ENCODE measurements at regions not wholly inside any gene's neighbourhood (a gene's known extent, or its start where the extent isn't known, plus 50 kb on each side); places are given as distances from the start of the nearest gene placed in this dataset.
"Not testable (repeated sequence)": the region's sequence is repeated elsewhere in the genome, so short reads cannot be mapped to it uniquely, and the experiment has no call there.

GRCh38 chr13:39803156-39803555 is 147.7 kb downstream of the COG6 start:
- no peak for DNase-seq (ENCODE audit: low read depth)

GRCh38 chr13:39803851-39804250 is 148.4 kb downstream of the COG6 start:
- no peak for DNase-seq (ENCODE audit: low read depth)

- no peak for DNase-seq (ENCODE audit: low read depth)
Measured at GRCh38 chr13:39804332-39805210, 149.1 kb downstream of the COG6 start.

GRCh38 chr13:39809466-39809865 is 154.0 kb downstream of the COG6 start:
- no peak for DNase-seq (ENCODE audit: low read depth)

DNA sequence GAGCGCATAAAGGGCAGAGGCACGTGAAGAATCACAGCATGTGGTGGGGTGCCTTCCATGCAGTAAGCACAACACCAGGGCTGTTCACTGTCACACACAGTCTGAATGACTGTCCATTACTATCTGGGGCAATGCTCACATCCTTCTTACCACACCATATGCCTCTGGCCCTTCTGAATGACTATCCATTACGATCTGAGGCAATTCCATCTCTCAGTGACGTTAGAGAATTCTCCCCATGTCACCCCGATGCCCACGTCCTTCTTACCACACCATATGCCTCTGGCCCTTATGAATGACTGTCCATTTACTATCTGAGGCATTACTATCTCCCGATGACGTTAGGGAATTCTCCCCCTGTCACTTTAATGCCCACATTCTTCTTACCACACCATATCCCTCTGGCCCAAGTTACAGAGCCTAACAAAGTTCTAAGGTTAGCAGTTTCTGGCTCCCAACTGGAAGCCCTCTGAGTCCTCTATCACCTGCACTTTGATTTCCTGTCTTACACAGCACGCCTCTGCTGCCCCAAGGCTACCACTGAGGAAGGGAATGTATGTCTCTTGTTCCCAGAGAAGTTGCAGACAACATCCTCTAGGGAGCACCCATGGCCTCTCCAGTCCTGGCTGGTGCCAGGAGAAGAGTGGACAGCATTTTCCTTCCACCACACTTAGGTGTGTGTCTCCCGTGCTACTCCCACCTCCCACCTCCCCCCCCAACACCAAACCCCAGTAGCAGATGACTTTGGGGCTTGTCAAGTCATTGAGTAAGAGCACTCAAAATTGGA is 154.8 kb downstream of the COG6 start:
- no peak for DNase-seq (ENCODE audit: low read depth)

DNA sequence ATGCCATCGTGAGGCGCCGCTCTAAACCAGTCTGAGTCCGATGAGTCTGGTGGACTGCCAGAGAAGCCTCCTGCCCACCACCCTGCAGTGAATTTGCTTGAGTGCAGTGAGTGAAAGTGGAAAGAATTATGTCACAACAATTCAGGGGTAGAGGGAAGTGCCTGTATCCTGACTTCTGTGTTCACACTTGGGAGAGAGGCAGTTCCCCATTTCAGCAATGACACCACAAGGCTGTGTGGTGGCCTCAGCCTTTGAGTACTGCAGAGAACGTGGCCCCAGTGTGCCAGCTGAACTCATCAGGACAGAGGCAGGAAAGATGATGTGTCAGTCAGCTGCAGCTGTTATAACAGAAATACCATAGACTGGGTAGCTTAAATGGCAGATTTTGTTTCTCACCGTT is 155.6 kb downstream of the COG6 start:
- no peak for DNase-seq (ENCODE audit: low read depth)

DNA sequence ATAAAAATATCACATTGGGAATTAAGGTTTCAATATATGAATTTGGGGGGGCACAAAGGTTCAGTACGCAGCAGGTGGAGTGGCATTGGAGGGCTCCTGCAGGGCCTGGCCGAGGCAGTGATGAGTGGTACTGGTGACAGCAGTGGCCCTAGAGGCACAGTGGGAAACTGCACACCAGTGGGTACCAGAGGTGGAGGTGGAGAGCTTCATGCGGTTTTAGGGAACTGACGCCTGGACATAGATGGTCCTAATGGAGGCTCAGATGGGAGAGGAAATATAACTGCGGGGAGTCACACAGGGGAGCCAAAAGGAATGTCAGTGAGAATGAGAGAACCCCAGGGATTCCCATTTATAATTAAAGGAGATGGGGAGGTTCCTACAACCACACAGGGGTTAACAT is 156.2 kb downstream of the COG6 start:
- DNase-seq (ENCODE audit: low read depth), result no peak

GRCh38 chr13:39815345-39816111 is 160.1 kb downstream of the COG6 start:
- DNase-seq (ENCODE audit: low read depth), result no peak

DNA sequence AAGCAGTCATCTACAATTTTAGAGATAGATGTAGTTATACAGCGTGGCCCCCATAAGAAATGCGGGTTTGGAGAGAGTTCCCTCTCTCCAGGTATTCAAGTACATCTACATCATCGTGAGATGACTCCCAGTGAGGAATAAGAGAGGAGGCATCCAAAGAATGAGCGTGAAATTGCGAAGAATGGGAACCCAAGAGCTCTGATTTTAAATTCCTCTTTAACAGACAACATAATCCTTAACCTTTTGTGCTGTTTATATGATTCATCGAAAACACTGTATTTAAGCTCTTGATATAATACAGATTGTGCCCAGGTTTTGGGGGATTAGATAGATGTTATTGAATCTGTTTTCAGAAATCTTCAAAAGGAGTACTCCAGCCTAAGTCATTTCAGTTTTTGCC is 161.5 kb downstream of the COG6 start:
- DNase-seq (ENCODE audit: low read depth), result no peak

- DNase-seq (ENCODE audit: low read depth), result no peak
Measured at GRCh38 chr13:39818953-39819352, 163.5 kb downstream of the COG6 start.

DNA sequence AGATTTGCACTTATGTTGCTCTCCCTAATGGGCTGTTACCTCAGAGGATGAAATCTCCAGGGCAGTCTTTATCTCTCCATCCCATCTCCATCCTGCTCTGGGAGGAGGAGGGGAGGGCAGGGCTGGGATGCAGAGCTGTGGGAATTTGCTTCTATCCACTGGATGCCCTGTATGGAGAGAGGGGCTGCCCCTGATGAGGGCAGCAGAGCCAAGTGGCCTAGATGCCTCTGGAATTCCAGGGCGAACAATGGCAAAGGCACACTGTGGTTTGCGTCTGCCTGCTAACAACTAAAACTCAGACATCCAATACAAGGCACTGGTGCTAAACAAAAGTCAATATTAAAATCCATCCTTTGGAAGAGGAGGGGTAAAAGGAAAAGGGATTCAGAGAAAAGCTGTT is 165.1 kb downstream of the COG6 start:
- DNase-seq (ENCODE audit: low read depth), result no peak

GRCh38 chr13:39821977-39822376 is 166.5 kb downstream of the COG6 start:
- DNase-seq (ENCODE audit: low read depth), result no peak

GRCh38 chr13:39822437-39822836 is 167.0 kb downstream of the COG6 start:
- no peak for DNase-seq (ENCODE audit: low read depth)

DNA sequence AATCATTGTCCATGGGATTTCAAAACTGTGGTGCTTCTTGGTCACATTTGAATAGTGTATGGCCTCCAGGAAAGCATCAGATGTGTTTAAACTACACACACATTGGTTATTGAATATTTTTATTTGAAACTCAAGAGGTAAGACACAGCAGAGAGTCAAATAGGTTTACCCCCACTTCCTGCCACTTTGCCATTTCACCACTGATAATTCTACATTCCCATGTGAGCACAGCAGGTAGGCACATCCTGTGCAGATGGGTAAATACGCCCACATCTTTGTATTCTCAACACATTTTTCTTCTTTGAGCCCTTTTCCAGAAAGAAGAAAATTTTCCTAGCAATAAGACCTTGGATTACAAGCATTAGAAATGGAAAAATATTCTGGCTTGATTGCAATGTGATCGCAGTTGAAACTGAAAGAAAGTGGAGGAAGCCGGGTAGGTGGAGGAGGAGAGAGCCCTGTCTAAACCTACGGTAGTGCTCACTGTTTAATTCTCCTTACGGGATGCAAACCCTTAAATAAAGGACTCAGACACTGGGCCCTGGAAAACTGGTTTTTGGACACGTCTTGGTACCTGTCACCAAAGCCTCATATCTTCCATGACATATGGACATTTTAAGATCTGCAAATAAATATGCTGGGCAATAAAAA is 167.7 kb downstream of the COG6 start:
- DNase-seq (ENCODE audit: low read depth), result no peak

DNA sequence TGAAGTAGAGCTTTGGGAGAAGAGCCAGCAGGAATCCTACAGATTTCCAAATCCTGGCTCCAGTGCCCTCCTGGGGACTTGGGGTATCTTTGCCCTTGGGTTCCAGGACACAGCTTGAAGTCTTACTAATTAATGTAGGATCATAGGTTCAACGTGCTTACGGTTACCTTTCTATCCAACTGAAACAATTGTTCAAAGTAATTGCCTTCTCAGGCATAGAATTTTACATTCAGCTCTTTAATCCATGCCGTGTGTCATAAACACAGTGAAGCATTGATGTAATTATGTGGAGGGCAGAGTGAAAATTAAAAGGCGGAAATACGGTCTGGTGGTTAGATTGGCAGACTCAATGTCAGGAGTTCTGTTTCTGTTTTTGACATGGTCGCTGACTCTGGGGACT is 170.4 kb downstream of the COG6 start:
- no peak for DNase-seq (ENCODE audit: low read depth)

- no peak for DNase-seq (ENCODE audit: low read depth)
Measured at GRCh38 chr13:39835253-39835652, 179.8 kb downstream of the COG6 start.

- DNase-seq (ENCODE audit: low read depth), result no peak
Measured at GRCh38 chr13:39836038-39836437, 180.6 kb downstream of the COG6 start.

- DNase-seq (ENCODE audit: low read depth), result not testable (repeated sequence)
Measured at GRCh38 chr13:39837866-39838265, 182.4 kb downstream of the COG6 start.

DNA sequence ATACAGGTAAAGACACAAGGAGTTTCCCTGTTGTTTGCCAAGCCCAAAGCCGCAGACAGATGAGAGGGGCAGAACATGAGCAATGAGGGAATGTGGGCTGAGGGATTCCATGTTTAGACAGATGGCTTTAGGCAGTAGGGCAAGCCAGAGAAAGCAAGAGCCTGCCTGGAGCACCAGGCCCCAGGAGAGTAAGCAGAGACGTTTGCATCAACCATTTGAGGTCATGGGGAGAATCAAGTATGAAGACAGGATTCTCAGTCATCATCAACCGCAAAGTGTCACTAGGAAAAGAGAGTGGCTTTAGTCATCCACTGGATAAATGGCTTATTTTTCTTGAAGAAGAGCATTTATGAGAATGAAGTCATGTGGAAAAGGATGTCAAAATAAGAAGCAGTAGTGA is 184.7 kb downstream of the COG6 start:
- DNase-seq (ENCODE audit: low read depth), result no peak

GRCh38 chr13:39847336-39847735 is 191.9 kb downstream of the COG6 start:
- no peak for DNase-seq (ENCODE audit: low read depth)

DNA sequence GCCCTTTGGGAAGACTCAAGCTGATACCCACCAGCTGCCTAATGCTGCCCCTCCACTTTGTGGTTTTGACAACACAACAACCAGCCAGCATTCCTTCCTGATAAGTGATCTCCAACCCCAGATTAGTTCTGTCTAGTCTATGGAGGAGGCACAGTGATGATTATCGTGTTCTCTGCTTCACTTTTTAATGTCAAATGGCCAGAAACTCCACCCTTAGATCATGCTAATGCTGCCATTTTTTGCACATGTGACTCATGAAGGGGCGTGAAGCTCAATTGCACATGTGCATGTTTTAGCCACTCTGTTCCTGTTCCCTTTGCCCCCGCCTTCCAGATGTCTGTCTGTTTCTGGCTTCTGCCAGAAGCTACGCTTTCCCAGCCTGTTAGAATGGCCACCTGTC is 199.8 kb downstream of the COG6 start:
- DNase-seq (ENCODE audit: low read depth), result no peak

GRCh38 chr13:39856714-39857113 is 201.3 kb downstream of the COG6 start:
- no peak for DNase-seq (ENCODE audit: low read depth)
